ENCODE measurements at regions not wholly inside any gene's neighbourhood (a gene's known extent, or its start where the extent isn't known, plus 50 kb on each side); places are given as distances from the start of the nearest gene placed in this dataset.

DNA sequence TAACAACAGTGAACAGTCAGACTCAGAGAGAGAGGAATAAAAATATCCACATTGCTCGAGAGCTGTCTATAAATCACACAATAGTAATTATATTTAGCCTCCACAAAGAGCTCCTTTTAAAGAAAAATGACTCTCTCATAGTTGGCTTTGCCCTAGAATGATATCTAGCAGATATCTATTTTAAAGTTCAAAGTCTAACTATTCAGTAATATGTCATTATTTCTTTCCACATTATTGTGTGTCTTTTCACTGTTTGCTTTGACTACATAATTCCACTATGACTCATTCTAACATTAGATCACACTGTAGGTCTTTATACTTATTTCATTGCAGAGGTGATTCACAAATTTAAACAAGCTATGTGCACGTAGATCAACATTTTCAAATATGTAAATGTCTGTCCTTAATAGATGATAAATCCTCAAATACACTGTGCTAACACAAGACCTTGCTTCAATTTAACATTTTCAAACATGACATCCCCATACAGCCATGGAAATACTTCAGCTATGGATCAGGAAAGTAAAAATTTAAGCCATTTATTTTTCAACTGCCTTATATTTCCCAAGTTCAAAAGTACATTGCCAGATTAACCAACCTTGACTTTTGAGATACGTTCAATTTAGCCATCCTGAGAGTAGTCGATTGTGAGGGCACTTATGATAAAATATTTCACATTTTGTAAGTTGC is 99.9 kb upstream of the AKR1E2 start:
- no peak for DNase-seq
- Histone ChIP-seq H3K23ac (ENCODE audit: insufficient read length, low read depth, low read length) (no peak overlapping the region), H3K23me2 (ENCODE audit: insufficient read length, low read depth, low read length, poor library complexity, severe bottlenecking) (no peaks in the 10 kb centered on the region), H2AFZ (ENCODE audit: low read length) (no peak overlapping the region), H3K4me1 (ENCODE audit: insufficient read depth, low read length) (no peaks in the 10 kb centered on the region), H4K8ac (replicated peaks; ENCODE audit: insufficient read length, low read depth, low read length) (no peak overlapping the region), H3K18ac (ENCODE audit: insufficient read length, low read depth, low read length) (no peak overlapping the region), H4K20me1 (ENCODE audit: control insufficient read depth, insufficient read depth, insufficient read length) (no peaks in the 10 kb centered on the region), H3K14ac (ENCODE audit: insufficient read depth, low read length) (no peak overlapping the region), H4K5ac (ENCODE audit: insufficient read length, low read depth, low read length) (no peak overlapping the region), H2BK20ac (ENCODE audit: low read depth, low read length, poor library complexity, severe bottlenecking) (no peak overlapping the region), H2AK5ac (ENCODE audit: insufficient read length, low read length) (no peak overlapping the region), H4K91ac (ENCODE audit: insufficient read length, low read depth, low read length) (no peak overlapping the region), H2BK5ac (ENCODE audit: insufficient read length, low read length) (no peak overlapping the region), H3K27me3 (ENCODE audit: insufficient read depth, low read length) (no peaks in the 10 kb centered on the region), H2BK15ac (ENCODE audit: low read depth, low read length) (no peak overlapping the region), H3K4ac (ENCODE audit: low read depth, low read length) (no peak overlapping the region), H2BK12ac (ENCODE audit: insufficient read length, low read depth, low read length) (no peak overlapping the region), H3K9me3 (ENCODE audit: control insufficient read depth, low read depth, low read length) (no peaks in the 10 kb centered on the region), H3T11ph (ENCODE audit: low read length) (no peak overlapping the region), H2BK120ac (ENCODE audit: low read depth, low read length, poor library complexity, severe bottlenecking) (no peak overlapping the region), H3K27ac (ENCODE audit: insufficient read length, low read depth, low read length) (no peak overlapping the region), H3K79me2 (ENCODE audit: insufficient read depth, low read length) (no peaks in the 10 kb centered on the region), H3K79me1 (ENCODE audit: insufficient read depth, low read depth, low read length, poor library complexity, severe bottlenecking) (no peaks in the 10 kb centered on the region), H3K56ac (ENCODE audit: insufficient read length, low read depth, low read length) (no peak overlapping the region), H3K9ac (ENCODE audit: extremely low read depth, insufficient read length, low read length) (no peak overlapping the region), H3K4me2 (ENCODE audit: insufficient read depth, insufficient read length, low read length) (no peak overlapping the region)
- no peak overlapping the region for H3K4me3 Mint-ChIP-seq
- H3K4me1 Mint-ChIP-seq, result no peaks in the 10 kb centered on the region
- H3K36me3 Mint-ChIP-seq (ENCODE audit: insufficient read depth in 1 of 3, low read depth in 3 of 3), result peaks cover 0 to 3% (median 0%) of the 10 kb centered on the region in 3 experiments; a peak in 2 of 7 replicates
- WGBS (ENCODE audit: extremely low coverage, insufficient read length, low lambda C conversion rate), result no CpG with 5 or more reads among the region's 4 CpGs
- TF ChIP-seq CTCF (conservative IDR thresholded peaks at IDR 0.05), result no peak
- no peaks in the 10 kb centered on the region for H3K27me3 Mint-ChIP-seq (ENCODE audit: low read depth)
- H3K27ac Mint-ChIP-seq, result no peak overlapping the region
- peaks cover 0 to 5% of the 10 kb centered on the region in 2 experiments; a peak in 2 of 5 replicates for H3K9me3 Mint-ChIP-seq
